IMR-90 (cell line): ENCODE measurements at regions not wholly inside any gene's neighbourhood (a gene's known extent, or its start where the extent isn't known, plus 50 kb on each side); places are given as distances from the start of the nearest gene placed in this dataset.

Source experiments
- ATAC-seq: fragments of 200-7000 bp; cut with Tn5 transposase; 2 replicates; pipeline ENCODE4 v1.9.1; 2020; ENCODE audit warnings: low read depth, mild to moderate bottlenecking, moderate library complexity
- BruUV-seq: library from RNA; stranded (reverse); fragments of 400-500 nt; replicated peaks from 2 replicates; lab custom pipeline; 2021; lab: Mats Ljungman, UMichigan
- CTCF ChIA-PET: fragments of 300-600 bp; formaldehyde crosslinking; extraction: SDS; loops from one replicate; lab custom pipeline; 2021; ENCODE audit warnings: antibody characterized with exemption; lab: Yijun Ruan, JAX
- POLR2A ChIA-PET: fragments of 300-600 bp; sonication (Branson Sonifier 250); formaldehyde crosslinking; loops from one replicate; lab custom pipeline; 2022; ENCODE audit warnings: antibody characterized with exemption; ENCODE audit not compliant: unreplicated experiment; lab: Charles Lee
- DNase-seq: peaks from one replicate; pipeline ENCODE4 v3.0.0; 2013
- H2AFZ ChIP-seq: replicated peaks from 2 replicates; pipeline ENCODE3; 2013; ENCODE audit warnings: low read length, mild to moderate bottlenecking; ENCODE audit not compliant: poor library complexity
- H2AK5ac ChIP-seq: 2 replicates; pipeline ENCODE4 v1.6.1; 2013; ENCODE audit warnings: low read depth, low read length, inconsistent platforms
- H2AK9ac ChIP-seq: replicated peaks from 2 replicates; pipeline ENCODE3; 2013; ENCODE audit warnings: mild to moderate bottlenecking, low read depth, low read length, moderate library complexity; ENCODE audit not compliant: poor library complexity
- H2BK120ac ChIP-seq: 2 replicates; pipeline ENCODE4 v1.6.1; 2013; ENCODE audit warnings: low read depth, low read length, inconsistent platforms
- H2BK15ac ChIP-seq: 3 replicates; pipeline ENCODE4 v1.6.1; 2013; ENCODE audit warnings: low read depth, low read length, inconsistent platforms
- H2BK20ac ChIP-seq: 2 replicates; pipeline ENCODE4 v1.6.1; 2013; ENCODE audit warnings: low read depth, mild to moderate bottlenecking, inconsistent platforms, low read length, moderate library complexity
- H2BK5ac ChIP-seq: 2 replicates; pipeline ENCODE4 v1.6.1; 2013; ENCODE audit warnings: mild to moderate bottlenecking, low read depth, low read length, inconsistent platforms; ENCODE audit not compliant: poor library complexity, severe bottlenecking
- H3K14ac ChIP-seq: replicated peaks from 2 replicates; pipeline ENCODE4 v1.6.1; 2013; ENCODE audit warnings: low read depth, low read length, inconsistent platforms
- H3K18ac ChIP-seq: 2 replicates; pipeline ENCODE4 v1.6.1; 2013; ENCODE audit warnings: low read depth, low read length, control low read depth
- H3K23ac ChIP-seq: 2 replicates; pipeline ENCODE4 v1.6.1; 2013; ENCODE audit warnings: low read depth, low read length, inconsistent platforms
- H3K27ac ChIP-seq: 2 replicates; pipeline ENCODE4 v1.5.1; 2013; ENCODE audit warnings: mild to moderate bottlenecking, control low read depth, low read length; ENCODE audit not compliant: insufficient read depth
- H3K27me3 ChIP-seq: 2 replicates; pipeline ENCODE4 v1.6.1; 2013; ENCODE audit warnings: low read length; ENCODE audit not compliant: control insufficient read depth, insufficient read depth
- H3K36me3 ChIP-seq: 2 replicates; pipeline ENCODE4 v1.6.1; 2013; ENCODE audit warnings: low read length, mixed read lengths; ENCODE audit not compliant: control insufficient read depth, insufficient read depth
- H3K4ac ChIP-seq: 2 replicates; pipeline ENCODE4 v1.6.1; 2013; ENCODE audit warnings: low read depth, low read length, inconsistent platforms
- H3K4me1 ChIP-seq: 2 replicates; pipeline ENCODE4 v1.6.1; 2013; ENCODE audit warnings: low read length, mixed read lengths; ENCODE audit not compliant: control insufficient read depth, insufficient read depth
- H3K4me2 ChIP-seq: 2 replicates; pipeline ENCODE4 v1.6.1; 2013; ENCODE audit warnings: low read depth, mild to moderate bottlenecking, control low read depth, low read length, moderate library complexity
- H3K4me3 ChIP-seq: 2 replicates; pipeline ENCODE4 v1.5.1; 2013; ENCODE audit warnings: low read depth, mild to moderate bottlenecking, control low read depth, low read length, moderate library complexity; ENCODE audit not compliant: insufficient read depth
- H3K56ac ChIP-seq: 2 replicates; pipeline ENCODE4 v1.6.1; 2013; ENCODE audit warnings: low read length, inconsistent platforms; ENCODE audit not compliant: insufficient read depth; ENCODE audit errors: extremely low read depth
- H3K79me1 ChIP-seq, 2 experiments: 2 replicates each; pipeline ENCODE4 v1.6.1; 2013; ENCODE audit warnings: low read length in 2 of 2, inconsistent platforms in 1 of 2, low read depth in 1 of 2
- H3K9ac ChIP-seq: 2 replicates; pipeline ENCODE4 v1.6.1; 2013; ENCODE audit warnings: low read depth, low read length, control low read depth
- H3K9me1 ChIP-seq: 2 replicates; pipeline ENCODE4 v1.6.1; 2013; ENCODE audit warnings: low read length, inconsistent platforms; ENCODE audit not compliant: insufficient read depth
- H3K9me3 ChIP-seq: 2 replicates; pipeline ENCODE4 v1.6.1; 2013; ENCODE audit warnings: low read length; ENCODE audit not compliant: control insufficient read depth, insufficient read depth
- H4K20me1 ChIP-seq: 2 replicates; pipeline ENCODE4 v1.6.1; 2013; ENCODE audit warnings: low read length, inconsistent platforms; ENCODE audit not compliant: insufficient read depth
- H4K5ac ChIP-seq: 2 replicates; pipeline ENCODE4 v1.6.1; 2013; ENCODE audit warnings: mild to moderate bottlenecking, low read depth, low read length, control low read depth
- H4K8ac ChIP-seq, 2 experiments: 2 replicates each; pipeline ENCODE4 v1.6.1; 2013; ENCODE audit warnings: low read depth in 2 of 2, low read length in 2 of 2, control low read depth in 1 of 2, inconsistent platforms in 1 of 2
- H4K91ac ChIP-seq: 2 replicates; pipeline ENCODE4 v1.6.1; 2013; ENCODE audit warnings: low read depth, low read length, inconsistent platforms; ENCODE audit not compliant: insufficient read depth
- BHLHE40 ChIP-seq: fragments of 150-350 bp; IDR thresholded peaks from 2 replicates; pipeline ENCODE4 v1.6.1; 2016; ENCODE audit warnings: mild to moderate bottlenecking, low read depth, low read length
- CEBPB ChIP-seq: IDR thresholded peaks from 2 replicates; pipeline ENCODE4 v1.6.1; 2012; ENCODE audit warnings: low read depth, low read length, improper control_type of control experiment
- CHD1 ChIP-seq: IDR thresholded peaks from 2 replicates; pipeline ENCODE4 v1.6.1; 2012; ENCODE audit warnings: low read depth, low read length, improper control_type of control experiment
- FOS ChIP-seq: fragments of 150-350 bp; IDR thresholded peaks from 2 replicates; pipeline ENCODE4 v1.6.1; 2016; ENCODE audit warnings: low read depth, low read length
- MAFK ChIP-seq: IDR thresholded peaks from 2 replicates; pipeline ENCODE4 v1.6.1; 2012; ENCODE audit warnings: low read depth, low read length, improper control_type of control experiment
- MAZ ChIP-seq: IDR thresholded peaks from 2 replicates; pipeline ENCODE4 v1.6.1; 2012; ENCODE audit warnings: low read depth, mild to moderate bottlenecking, low read length, improper control_type of control experiment, moderate library complexity, borderline replicate concordance
- MXI1 ChIP-seq: IDR thresholded peaks from 2 replicates; pipeline ENCODE4 v1.6.1; 2012; ENCODE audit warnings: low read depth, mild to moderate bottlenecking, low read length, moderate library complexity, borderline replicate concordance
- NFE2L2 ChIP-seq: fragments of 150-350 bp; IDR thresholded peaks from 2 replicates; pipeline ENCODE4 v1.6.1; 2016; ENCODE audit warnings: low read depth, mild to moderate bottlenecking, low read length
- POLR2A ChIP-seq: IDR thresholded peaks from 2 replicates; pipeline ENCODE4 v1.6.1; 2012; ENCODE audit warnings: mild to moderate bottlenecking, low read depth, low read length
- RAD21 ChIP-seq: IDR thresholded peaks from 2 replicates; pipeline ENCODE4 v1.6.1; 2012; ENCODE audit warnings: low read length, improper control_type of control experiment
- RCOR1 ChIP-seq: IDR thresholded peaks from 2 replicates; pipeline ENCODE4 v1.6.1; 2012; ENCODE audit warnings: mild to moderate bottlenecking, low read length, improper control_type of control experiment; ENCODE audit not compliant: insufficient replicate concordance
- RFX5 ChIP-seq: IDR thresholded peaks from 2 replicates; pipeline ENCODE4 v1.8.0; 2012; ENCODE audit warnings: low read depth, mild to moderate bottlenecking, low read length, moderate library complexity
- SMC3 ChIP-seq: fragments of 150-350 bp; IDR thresholded peaks from 2 replicates; pipeline ENCODE4 v1.6.1; 2016; ENCODE audit warnings: low read depth, mild to moderate bottlenecking, antibody characterized with exemption, low read length, moderate library complexity
- WGBS, 2 experiments: methylation state at CpG; one replicate each; pipeline versions ENCODE4 v1.1.5 to v1.1.7; 2013; ENCODE audit warnings: missing lambda C conversion rate in 2 of 2; ENCODE audit not compliant: insufficient read length in 1 of 2; ENCODE audit errors: extremely low coverage in 2 of 2; 5-methylcytosine and 5-hydroxymethylcytosine counted together
- dilution Hi-C: fragments of 300-500 bp; cut with HindIII; formaldehyde crosslinking; loops from one replicate; pipeline ENCODE4 v1.14.3; 2018; ENCODE audit warnings: low sequenced_read_pairs; ENCODE audit not compliant: unreplicated experiment
- in situ Hi-C: fragments of 300-500 bp; cut with MboI; formaldehyde crosslinking; loops from 3 replicates; pipeline ENCODE4 v1.14.3; 2019; ENCODE audit warnings: low sequenced_read_pairs, inconsistent platforms, mixed read lengths
- intact Hi-C: fragments of 100-400 bp; cut with micrococcal nuclease; formaldehyde crosslinking; loops from 2 replicates; pipeline ENCODE4 v1.10.0; 2022
- TF ChIP-seq, protein P1 (sequence below): fragments of 150-350 bp; IDR thresholded peaks from 2 replicates; pipeline ENCODE4 v1.6.1; 2017; ENCODE audit warnings: mild to moderate bottlenecking, antibody characterized with exemption, low read length, low read depth
- TF ChIP-seq, protein P2 (sequence below): fragments of 150-350 bp; IDR thresholded peaks from 2 replicates; pipeline ENCODE4 v1.6.1; 2016; ENCODE audit warnings: low read depth, mild to moderate bottlenecking, low read length, moderate library complexity, borderline replicate concordance
- TF ChIP-seq, protein P3 (sequence below): conservative IDR thresholded peaks from 2 replicates; pipeline ENCODE4 v1.5.1; 2012; ENCODE audit warnings: mild to moderate bottlenecking, low read depth, low read length, improper control_type of control experiment

DNA sequence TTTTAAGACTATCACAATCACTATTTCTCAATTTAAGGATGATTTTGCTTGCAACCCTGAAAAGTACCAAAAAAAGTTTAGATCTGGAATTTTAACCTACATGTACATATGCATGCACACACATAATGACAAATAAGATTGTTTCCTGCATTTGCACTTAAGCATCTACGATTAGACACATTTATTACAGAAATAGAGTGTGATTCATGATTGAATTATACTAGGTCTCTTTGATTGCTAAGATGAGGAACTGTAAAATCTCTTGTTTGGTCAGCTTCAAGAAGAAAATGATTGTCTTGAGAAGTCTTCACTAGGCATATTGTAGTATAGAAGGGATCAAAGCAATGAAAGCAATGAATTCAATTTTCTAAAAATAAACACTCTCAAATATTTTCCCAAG is 185.9 kb upstream of the AGR3 start:
- no peak overlapping the region for H2BK15ac ChIP-seq
- H3K18ac ChIP-seq = no peak overlapping the region
- H3K4me3 ChIP-seq = no peak overlapping the region
- ATAC-seq = no peak
- no peak overlapping the region for H3K27ac ChIP-seq
- no peaks in the 10 kb centered on the region for H3K9me3 ChIP-seq
- WGBS, 2 experiments = no CpG with 5 or more reads among the region's 1 CpG
- no peak overlapping the region for H4K5ac ChIP-seq
- no peak for DNase-seq
- no peak overlapping the region for H2AK9ac ChIP-seq
- in situ Hi-C loops (no loop called here), dilution Hi-C loops (no loop called here), intact Hi-C loops (no loop called here)
- no peaks in the 10 kb centered on the region for H3K27me3 ChIP-seq
- no peak overlapping the region for H2BK20ac ChIP-seq
- H3K79me1 ChIP-seq = no peaks in the 10 kb centered on the region
- no peak overlapping the region for H2BK5ac ChIP-seq
- no peak overlapping the region for H3K23ac ChIP-seq
- no peaks in the 10 kb centered on the region for H3K4me1 ChIP-seq
- POLR2A ChIA-PET = no interaction called here
- no peak overlapping the region for H3K4me2 ChIP-seq
- H3K9ac ChIP-seq = no peak overlapping the region
- H2AK5ac ChIP-seq = no peak overlapping the region
- no peak overlapping the region for H3K56ac ChIP-seq
- no peaks in the 10 kb centered on the region for H3K36me3 ChIP-seq
- no peak overlapping the region for H4K8ac ChIP-seq
- no peaks in the 10 kb centered on the region for H3K9me1 ChIP-seq
- H4K20me1 ChIP-seq = no peaks in the 10 kb centered on the region
- BruUV-seq = no TSS peak
- no peak overlapping the region for H4K91ac ChIP-seq
- H3K4ac ChIP-seq = no peak overlapping the region
- no peak overlapping the region for H2AFZ ChIP-seq
- CTCF ChIA-PET = no interaction called here
- H3K14ac ChIP-seq = no peak overlapping the region
- H2BK120ac ChIP-seq = no peak overlapping the region
- no peak for TF ChIP-seq POLR2A
- no peak for TF ChIP-seq SMC3
- no peak for TF ChIP-seq MXI1
- TF ChIP-seq BHLHE40 = no peak
- TF ChIP-seq, protein P1, sequence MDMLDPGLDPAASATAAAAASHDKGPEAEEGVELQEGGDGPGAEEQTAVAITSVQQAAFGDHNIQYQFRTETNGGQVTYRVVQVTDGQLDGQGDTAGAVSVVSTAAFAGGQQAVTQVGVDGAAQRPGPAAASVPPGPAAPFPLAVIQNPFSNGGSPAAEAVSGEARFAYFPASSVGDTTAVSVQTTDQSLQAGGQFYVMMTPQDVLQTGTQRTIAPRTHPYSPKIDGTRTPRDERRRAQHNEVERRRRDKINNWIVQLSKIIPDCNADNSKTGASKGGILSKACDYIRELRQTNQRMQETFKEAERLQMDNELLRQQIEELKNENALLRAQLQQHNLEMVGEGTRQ = no peak
- no peak for TF ChIP-seq RAD21
- no peak for TF ChIP-seq CHD1
- TF ChIP-seq MAFK = no peak
- TF ChIP-seq FOS = no peak
- TF ChIP-seq, protein P2, sequence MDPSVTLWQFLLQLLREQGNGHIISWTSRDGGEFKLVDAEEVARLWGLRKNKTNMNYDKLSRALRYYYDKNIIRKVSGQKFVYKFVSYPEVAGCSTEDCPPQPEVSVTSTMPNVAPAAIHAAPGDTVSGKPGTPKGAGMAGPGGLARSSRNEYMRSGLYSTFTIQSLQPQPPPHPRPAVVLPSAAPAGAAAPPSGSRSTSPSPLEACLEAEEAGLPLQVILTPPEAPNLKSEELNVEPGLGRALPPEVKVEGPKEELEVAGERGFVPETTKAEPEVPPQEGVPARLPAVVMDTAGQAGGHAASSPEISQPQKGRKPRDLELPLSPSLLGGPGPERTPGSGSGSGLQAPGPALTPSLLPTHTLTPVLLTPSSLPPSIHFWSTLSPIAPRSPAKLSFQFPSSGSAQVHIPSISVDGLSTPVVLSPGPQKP = no peak
- no peak for TF ChIP-seq CEBPB
- TF ChIP-seq NFE2L2 = no peak
- TF ChIP-seq, protein P3, sequence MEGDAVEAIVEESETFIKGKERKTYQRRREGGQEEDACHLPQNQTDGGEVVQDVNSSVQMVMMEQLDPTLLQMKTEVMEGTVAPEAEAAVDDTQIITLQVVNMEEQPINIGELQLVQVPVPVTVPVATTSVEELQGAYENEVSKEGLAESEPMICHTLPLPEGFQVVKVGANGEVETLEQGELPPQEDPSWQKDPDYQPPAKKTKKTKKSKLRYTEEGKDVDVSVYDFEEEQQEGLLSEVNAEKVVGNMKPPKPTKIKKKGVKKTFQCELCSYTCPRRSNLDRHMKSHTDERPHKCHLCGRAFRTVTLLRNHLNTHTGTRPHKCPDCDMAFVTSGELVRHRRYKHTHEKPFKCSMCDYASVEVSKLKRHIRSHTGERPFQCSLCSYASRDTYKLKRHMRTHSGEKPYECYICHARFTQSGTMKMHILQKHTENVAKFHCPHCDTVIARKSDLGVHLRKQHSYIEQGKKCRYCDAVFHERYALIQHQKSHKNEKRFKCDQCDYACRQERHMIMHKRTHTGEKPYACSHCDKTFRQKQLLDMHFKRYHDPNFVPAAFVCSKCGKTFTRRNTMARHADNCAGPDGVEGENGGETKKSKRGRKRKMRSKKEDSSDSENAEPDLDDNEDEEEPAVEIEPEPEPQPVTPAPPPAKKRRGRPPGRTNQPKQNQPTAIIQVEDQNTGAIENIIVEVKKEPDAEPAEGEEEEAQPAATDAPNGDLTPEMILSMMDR = no peak
- no peak for TF ChIP-seq RCOR1
- no peak for TF ChIP-seq MAZ
- TF ChIP-seq RFX5 = no peak
